ENCODE measurements at regions not wholly inside any gene's neighbourhood (a gene's known extent, or its start where the extent isn't known, plus 50 kb on each side); places are given as distances from the start of the nearest gene placed in this dataset.

DNA sequence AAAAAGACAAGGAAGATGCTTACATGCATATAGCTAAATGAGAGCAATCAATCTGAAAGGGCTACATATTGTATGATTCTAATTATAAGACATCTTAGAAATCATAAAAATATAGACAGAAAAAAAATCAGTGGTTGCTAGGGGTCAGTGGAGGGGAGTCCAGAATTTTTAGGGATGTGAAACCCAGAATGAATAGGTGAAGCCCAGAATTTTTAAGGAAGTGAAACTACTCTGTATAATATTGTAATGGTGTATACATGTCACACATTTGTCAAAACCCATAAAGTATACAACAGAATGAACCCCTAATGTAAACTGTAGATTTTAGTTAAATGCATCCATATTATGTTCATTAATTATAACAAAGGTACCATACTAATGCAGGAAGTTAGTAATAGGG, 713.2 kb downstream of the FLRT2 start:
- TF ChIP-seq EZH2 (IDR thresholded peaks at IDR 0.05; ENCODE audit: borderline replicate concordance, low read depth, low read length, poor library complexity, severe bottlenecking), result no peak
- TF ChIP-seq, protein P1, sequence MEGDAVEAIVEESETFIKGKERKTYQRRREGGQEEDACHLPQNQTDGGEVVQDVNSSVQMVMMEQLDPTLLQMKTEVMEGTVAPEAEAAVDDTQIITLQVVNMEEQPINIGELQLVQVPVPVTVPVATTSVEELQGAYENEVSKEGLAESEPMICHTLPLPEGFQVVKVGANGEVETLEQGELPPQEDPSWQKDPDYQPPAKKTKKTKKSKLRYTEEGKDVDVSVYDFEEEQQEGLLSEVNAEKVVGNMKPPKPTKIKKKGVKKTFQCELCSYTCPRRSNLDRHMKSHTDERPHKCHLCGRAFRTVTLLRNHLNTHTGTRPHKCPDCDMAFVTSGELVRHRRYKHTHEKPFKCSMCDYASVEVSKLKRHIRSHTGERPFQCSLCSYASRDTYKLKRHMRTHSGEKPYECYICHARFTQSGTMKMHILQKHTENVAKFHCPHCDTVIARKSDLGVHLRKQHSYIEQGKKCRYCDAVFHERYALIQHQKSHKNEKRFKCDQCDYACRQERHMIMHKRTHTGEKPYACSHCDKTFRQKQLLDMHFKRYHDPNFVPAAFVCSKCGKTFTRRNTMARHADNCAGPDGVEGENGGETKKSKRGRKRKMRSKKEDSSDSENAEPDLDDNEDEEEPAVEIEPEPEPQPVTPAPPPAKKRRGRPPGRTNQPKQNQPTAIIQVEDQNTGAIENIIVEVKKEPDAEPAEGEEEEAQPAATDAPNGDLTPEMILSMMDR (conservative IDR thresholded peaks at IDR 0.05; ENCODE audit: low read depth, low read length), result no peak
